Panc1 (cell line): ENCODE measurements at regions not wholly inside any gene's neighbourhood (a gene's known extent, or its start where the extent isn't known, plus 50 kb on each side); places are given as distances from the start of the nearest gene placed in this dataset.

Experiments
- ATAC-seq: fragments of 200-7000 bp; cut with Tn5 transposase; 2 replicates; pipeline ENCODE4 v1.9.1; 2020; ENCODE audit warnings: mild to moderate bottlenecking, moderate library complexity
- BruUV-seq: library from RNA; stranded (reverse); fragments of 400-500 nt; replicated peaks from 2 replicates; lab custom pipeline; 2021; lab: Mats Ljungman, UMichigan
- CTCF ChIA-PET: fragments of 300-600 bp; sonication (Branson Sonifier 250); formaldehyde crosslinking; loops from one replicate; lab custom pipeline; 2022; ENCODE audit warnings: antibody characterized with exemption; lab: Charles Lee
- POLR2A ChIA-PET: fragments of 300-600 bp; sonication (Branson Sonifier 250); formaldehyde crosslinking; loops from one replicate; lab custom pipeline; 2022; ENCODE audit warnings: antibody characterized with exemption; lab: Charles Lee
- DNase-seq: peaks from one replicate; pipeline ENCODE4 v3.0.0-alpha.2; 2010; ENCODE audit warnings: low read depth, low spot score
- H3K27ac ChIP-seq: 2 replicates; pipeline ENCODE4 v1.5.1; 2011; ENCODE audit warnings: mild to moderate bottlenecking, low read length, inconsistent platforms
- H3K27me3 ChIP-seq: fragments of 200-500 bp; sonication (Bioruptor generic); 2 replicates; pipeline ENCODE4 v1.6.0; 2014; ENCODE audit warnings: low read length, inconsistent platforms; ENCODE audit not compliant: control insufficient read depth, insufficient read depth
- H3K36me3 ChIP-seq: fragments of 200-500 bp; sonication (Bioruptor generic); 2 replicates; pipeline ENCODE4 v1.5.1; 2014; ENCODE audit warnings: inconsistent platforms, mild to moderate bottlenecking, low read length, moderate library complexity; ENCODE audit not compliant: control insufficient read depth, insufficient read depth
- H3K4me1 ChIP-seq: 2 replicates; pipeline ENCODE4 v1.5.1; 2011; ENCODE audit warnings: inconsistent platforms, mild to moderate bottlenecking, low read length, moderate library complexity; ENCODE audit not compliant: control insufficient read depth, insufficient read depth
- H3K4me3 ChIP-seq, 2 experiments: 2 replicates each; pipeline ENCODE4 v1.5.1; 2011 to 2012; ENCODE audit warnings: low read depth in 2 of 2, low read length in 2 of 2, mild to moderate bottlenecking in 2 of 2, inconsistent platforms in 1 of 2, moderate library complexity in 1 of 2
- H3K9me3 ChIP-seq: fragments of 200-500 bp; sonication (Bioruptor generic); 2 replicates; pipeline ENCODE4 v1.5.1; 2014; ENCODE audit warnings: low read depth, mild to moderate bottlenecking, inconsistent platforms, low read length, moderate library complexity; ENCODE audit not compliant: control insufficient read depth, insufficient read depth
- POLR2AphosphoS5 ChIP-seq: IDR thresholded peaks from 2 replicates; pipeline ENCODE4 v1.6.1; 2012; ENCODE audit warnings: mild to moderate bottlenecking, low read depth, low read length, moderate library complexity
- REST ChIP-seq, 2 experiments: IDR thresholded peaks; 2 replicates each; pipeline ENCODE4 v1.6.1; 2011 to 2012; ENCODE audit warnings: low read depth in 2 of 2, control low read depth in 1 of 2, low read length in 1 of 2, mild to moderate bottlenecking in 1 of 2, moderate library complexity in 1 of 2; ENCODE audit not compliant: insufficient read depth in 1 of 2
- SIN3A ChIP-seq: IDR thresholded peaks from 2 replicates; pipeline ENCODE4 v1.6.1; 2012; ENCODE audit warnings: low read depth, mild to moderate bottlenecking, low read length, moderate library complexity, borderline replicate concordance; ENCODE audit not compliant: insufficient read depth
- TCF7L2 ChIP-seq: IDR thresholded peaks from 2 replicates; pipeline ENCODE4 v1.6.1; 2011; ENCODE audit warnings: mild to moderate bottlenecking, low read depth, low read length, inconsistent platforms
- in situ Hi-C: cut with HindIII; loops from 2 replicates; pipeline ENCODE4 v1.10.0; 2016; ENCODE audit warnings: low sequenced_read_pairs, low pct_unique_long_range_greater_than_20kb
- intact Hi-C: fragments of 100-400 bp; cut with micrococcal nuclease; formaldehyde crosslinking; loops from one replicate; pipeline ENCODE4 v1.10.0; 2022; ENCODE audit not compliant: unreplicated experiment
- TF ChIP-seq, protein P1 (sequence below): fragments of 450-650 bp; IDR thresholded peaks from 2 replicates; pipeline ENCODE4 v1.5.1; 2017; ENCODE audit warnings: mild to moderate bottlenecking

DNA sequence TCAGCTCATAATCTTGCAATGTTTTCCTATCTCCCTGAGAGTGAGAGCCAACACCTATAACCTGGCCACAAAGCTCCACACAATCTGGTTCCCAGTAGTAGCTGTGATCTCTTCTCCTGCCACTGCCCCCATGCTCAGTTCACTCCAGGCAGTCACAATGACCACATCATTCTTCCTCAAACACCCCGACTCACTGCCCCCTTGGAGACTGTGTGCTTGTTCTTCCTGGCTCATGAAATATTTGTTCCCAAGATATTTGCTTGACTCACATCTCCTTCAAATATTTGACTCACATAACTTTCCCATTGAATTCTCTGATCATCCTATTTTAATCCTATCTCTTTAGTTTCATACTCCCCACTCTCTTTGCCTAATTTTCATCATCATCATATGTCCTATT lies 173.7 kb downstream of the AREG start:
- Histone ChIP-seq H3K36me3 (no peaks in the 10 kb centered on the region), H3K4me3 (no peak overlapping the region), H3K9me3 (no peaks in the 10 kb centered on the region), H3K27ac (no peak overlapping the region), H3K4me1 (no peaks in the 10 kb centered on the region), H3K27me3 (no peaks in the 10 kb centered on the region)
- in situ Hi-C loops (no loop called here), intact Hi-C loops (no loop called here)
- ChIA-PET POLR2A (no interaction called here), CTCF (no interaction called here)
- ATAC-seq (no peak), DNase-seq (no peak)
- no TSS peak for BruUV-seq
- TF ChIP-seq SIN3A: no peak
- TF ChIP-seq, protein P1, sequence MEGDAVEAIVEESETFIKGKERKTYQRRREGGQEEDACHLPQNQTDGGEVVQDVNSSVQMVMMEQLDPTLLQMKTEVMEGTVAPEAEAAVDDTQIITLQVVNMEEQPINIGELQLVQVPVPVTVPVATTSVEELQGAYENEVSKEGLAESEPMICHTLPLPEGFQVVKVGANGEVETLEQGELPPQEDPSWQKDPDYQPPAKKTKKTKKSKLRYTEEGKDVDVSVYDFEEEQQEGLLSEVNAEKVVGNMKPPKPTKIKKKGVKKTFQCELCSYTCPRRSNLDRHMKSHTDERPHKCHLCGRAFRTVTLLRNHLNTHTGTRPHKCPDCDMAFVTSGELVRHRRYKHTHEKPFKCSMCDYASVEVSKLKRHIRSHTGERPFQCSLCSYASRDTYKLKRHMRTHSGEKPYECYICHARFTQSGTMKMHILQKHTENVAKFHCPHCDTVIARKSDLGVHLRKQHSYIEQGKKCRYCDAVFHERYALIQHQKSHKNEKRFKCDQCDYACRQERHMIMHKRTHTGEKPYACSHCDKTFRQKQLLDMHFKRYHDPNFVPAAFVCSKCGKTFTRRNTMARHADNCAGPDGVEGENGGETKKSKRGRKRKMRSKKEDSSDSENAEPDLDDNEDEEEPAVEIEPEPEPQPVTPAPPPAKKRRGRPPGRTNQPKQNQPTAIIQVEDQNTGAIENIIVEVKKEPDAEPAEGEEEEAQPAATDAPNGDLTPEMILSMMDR: no peak

DNA sequence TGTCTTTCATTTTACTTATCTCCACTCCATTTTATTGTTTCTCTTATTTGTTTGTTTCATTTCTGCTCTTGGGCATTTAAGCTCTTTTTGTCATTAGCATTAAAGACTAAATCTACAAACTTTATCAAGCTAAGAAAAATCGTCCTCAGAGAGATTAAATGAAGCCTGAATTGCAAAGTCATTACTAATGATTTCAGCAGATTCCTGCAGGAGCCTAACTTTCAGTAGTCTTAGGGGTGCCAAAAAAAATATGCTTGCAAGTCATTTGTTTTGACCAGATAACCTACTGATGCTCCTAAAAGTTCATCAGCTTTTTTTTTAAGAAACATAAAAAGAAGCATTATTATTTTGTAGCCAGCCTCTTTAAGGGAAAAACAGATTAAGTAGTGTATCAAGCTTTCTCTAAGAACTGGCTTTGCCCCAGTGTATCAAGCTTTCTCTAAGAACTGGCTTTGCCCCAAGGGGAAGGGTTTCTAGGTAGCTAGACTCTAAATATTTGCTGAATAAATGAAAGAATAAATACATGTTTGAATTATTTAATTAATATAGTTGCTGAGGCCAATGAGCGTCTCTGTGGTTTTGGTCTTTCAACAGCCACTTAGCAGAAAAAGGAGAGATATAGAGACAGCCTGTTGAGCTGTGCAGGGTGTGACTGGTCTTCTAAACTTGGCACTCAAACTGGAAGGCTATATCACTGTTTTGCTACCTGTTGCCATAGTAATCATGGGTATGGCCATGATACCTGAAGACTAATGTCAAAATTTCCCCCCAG lies 174.2 kb downstream of the BTC start:
- no peak for DNase-seq
- TF ChIP-seq SIN3A: no peak
- TF ChIP-seq TCF7L2: no peak
- TF ChIP-seq, protein P1: no peak
- no peak for TF ChIP-seq POLR2AphosphoS5
- no peak for TF ChIP-seq REST (IDR thresholded peaks at IDR 0.05; ENCODE audit: insufficient read depth in 1 of 2, low read depth in 2 of 2, low read length in 1 of 2)
- intact Hi-C loops: no loop called here

More for the DNA sequence above, 174.2 kb downstream of the BTC start:
- no peak for ATAC-seq
- in situ Hi-C loops: no loop called here
- BruUV-seq: no TSS peak
- Histone ChIP-seq H3K27me3 (no peaks in the 10 kb centered on the region), H3K36me3 (no peaks in the 10 kb centered on the region), H3K9me3 (no peaks in the 10 kb centered on the region), H3K4me3 (no peak overlapping the region), H3K4me1 (no peaks in the 10 kb centered on the region), H3K27ac (no peak overlapping the region)
- CTCF ChIA-PET: interaction anchor here (0.6 kb wide), 1 partner anchor 243 kb away, joined by 5 read pairs; no protein-coding TSS in a partner anchor
- POLR2A ChIA-PET: no interaction called here
